CD4-positive, alpha-beta T cell treated with Interleukin-6 for 4 hours (primary cell): ENCODE measurements at regions not wholly inside any gene's neighbourhood (a gene's known extent, or its start where the extent isn't known, plus 50 kb on each side); places are given as distances from the start of the nearest gene placed in this dataset.
"Not testable (repeated sequence)": the region's sequence is repeated elsewhere in the genome, so short reads cannot be mapped to it uniquely, and the experiment has no call there.

Experiments
- DNase-seq: peaks from one replicate; pipeline ENCODE4 v3.0.0-alpha.2; 2020; ENCODE audit warnings: mixed read lengths

GRCh38 chr4:28247805-28248204, 1387.2 kb downstream of the STIM2 start:
- DNase-seq, result no peak

- DNase-seq, result no peak
Measured at GRCh38 chr4:28248269-28248668, 1387.6 kb downstream of the STIM2 start.

GRCh38 chr4:28250646-28251045, 1390.0 kb downstream of the STIM2 start:
- no peak for DNase-seq

- no peak for DNase-seq
Measured at GRCh38 chr4:28251831-28252230, 1391.2 kb downstream of the STIM2 start.

GRCh38 chr4:28254003-28254402, 1393.4 kb downstream of the STIM2 start:
- DNase-seq, result no peak

- DNase-seq, result no peak
Measured at GRCh38 chr4:28256295-28256694, 1395.7 kb downstream of the STIM2 start.

- no peak for DNase-seq
Measured at GRCh38 chr4:28259951-28260350, 1399.3 kb downstream of the STIM2 start.

GRCh38 chr4:28267166-28267565, 1406.5 kb downstream of the STIM2 start:
- no peak for DNase-seq

- DNase-seq, result no peak
Measured at GRCh38 chr4:28269426-28269825, 1408.8 kb downstream of the STIM2 start.

GRCh38 chr4:28277931-28278330, 1417.3 kb downstream of the STIM2 start:
- DNase-seq, result no peak

GRCh38 chr4:28278676-28279075, 1418.0 kb downstream of the STIM2 start:
- DNase-seq, result no peak

- DNase-seq, result no peak
Measured at GRCh38 chr4:28279249-28279648, 1418.6 kb downstream of the STIM2 start.

GRCh38 chr4:28286266-28286665, 1425.6 kb downstream of the STIM2 start:
- not testable (repeated sequence) for DNase-seq

GRCh38 chr4:28287831-28288233, 1427.2 kb downstream of the STIM2 start:
- DNase-seq, result no peak

GRCh38 chr4:28296239-28296638, 1435.6 kb downstream of the STIM2 start:
- no peak for DNase-seq

GRCh38 chr4:28310926-28311325, 1450.3 kb downstream of the STIM2 start:
- no peak for DNase-seq

GRCh38 chr4:28312497-28312896, 1451.9 kb downstream of the STIM2 start:
- DNase-seq, result not testable (repeated sequence)

- DNase-seq, result no peak
Measured at GRCh38 chr4:28313729-28314713, 1453.4 kb downstream of the STIM2 start.

- no peak for DNase-seq
Measured at GRCh38 chr4:28317221-28317620, 1456.6 kb downstream of the STIM2 start.

- DNase-seq, result no peak
Measured at GRCh38 chr4:28334249-28334648, 1473.6 kb downstream of the STIM2 start.

- DNase-seq, result no peak
Measured at GRCh38 chr4:28341784-28342183, 1481.1 kb downstream of the STIM2 start.

- no peak for DNase-seq
Measured at GRCh38 chr4:28350485-28350884, 1489.8 kb downstream of the STIM2 start.

GRCh38 chr4:28351102-28351501, 1490.5 kb downstream of the STIM2 start:
- DNase-seq, result no peak

GRCh38 chr4:28351826-28352225, 1491.2 kb downstream of the STIM2 start:
- DNase-seq, result no peak
